DND-41 (cell line): ENCODE measurements at regions not wholly inside any gene's neighbourhood (a gene's known extent, or its start where the extent isn't known, plus 50 kb on each side); places are given as distances from the start of the nearest gene placed in this dataset.

Experiments
- ATAC-seq: fragments of 200-7000 bp; cut with Tn5 transposase; 3 replicates; pipeline ENCODE4 v1.9.1; 2021; ENCODE audit warnings: low read depth; ENCODE audit not compliant: insufficient read depth
- DNase-seq: peaks from one replicate; pipeline ENCODE4 v3.0.0-alpha.2; 2020
- H2AFZ ChIP-seq: 2 replicates; pipeline ENCODE4 v1.6.0; 2012; ENCODE audit warnings: low read depth, low read length
- H3K27ac ChIP-seq: 2 replicates; pipeline ENCODE4 v1.5.1; 2012; ENCODE audit warnings: low read length, inconsistent platforms
- H3K27me3 ChIP-seq: fragments of 200-600 bp; sonication (generic); 2 replicates; pipeline ENCODE4 v1.6.0; 2012; ENCODE audit warnings: low read length, mild to moderate bottlenecking, inconsistent platforms; ENCODE audit not compliant: insufficient read depth, poor library complexity
- H3K36me3 ChIP-seq: 2 replicates; pipeline ENCODE4 v1.5.1; 2012; ENCODE audit warnings: low read length, inconsistent platforms; ENCODE audit not compliant: insufficient read depth
- H3K4me1 ChIP-seq: 2 replicates; pipeline ENCODE4 v1.5.1; 2012; ENCODE audit warnings: mild to moderate bottlenecking, low read length; ENCODE audit not compliant: insufficient read depth
- H3K4me2 ChIP-seq: 2 replicates; pipeline ENCODE4 v1.6.0; 2012; ENCODE audit warnings: mild to moderate bottlenecking, moderate library complexity, low read length, inconsistent platforms; ENCODE audit not compliant: insufficient read depth
- H3K4me3 ChIP-seq, 2 experiments: fragments of 200-600 bp in 1 of 2; shearing (Covaris generic) in 1 of 2; 2 replicates each; pipeline ENCODE4 v1.5.1; 2012 to 2016; ENCODE audit warnings: inconsistent platforms in 2 of 2, low read length in 2 of 2, mild to moderate bottlenecking in 2 of 2, low read depth in 1 of 2, moderate library complexity in 1 of 2
- H3K79me2 ChIP-seq: 2 replicates; pipeline ENCODE4 v1.6.0; 2012; ENCODE audit warnings: low read length, inconsistent platforms; ENCODE audit not compliant: insufficient read depth
- H3K9ac ChIP-seq: 2 replicates; pipeline ENCODE4 v1.6.0; 2012; ENCODE audit warnings: low read depth, mild to moderate bottlenecking, inconsistent platforms, low read length, moderate library complexity
- H3K9me3 ChIP-seq: 2 replicates; pipeline ENCODE4 v1.5.1; 2012; ENCODE audit warnings: low read length, moderate library complexity, mild to moderate bottlenecking, inconsistent platforms; ENCODE audit not compliant: insufficient read depth, severe bottlenecking
- H4K20me1 ChIP-seq: 2 replicates; pipeline ENCODE4 v1.6.0; 2012; ENCODE audit warnings: low read length; ENCODE audit not compliant: insufficient read depth
- EZH2 ChIP-seq: IDR thresholded peaks from 3 replicates; pipeline ENCODE4 v1.6.1; 2012; ENCODE audit warnings: borderline replicate concordance, low read depth, mild to moderate bottlenecking, moderate library complexity, low read length, inconsistent platforms; ENCODE audit not compliant: severe bottlenecking
- TF ChIP-seq, protein P1 (sequence below): IDR thresholded peaks from 2 replicates; pipeline ENCODE4 v1.5.1; 2012; ENCODE audit warnings: borderline replicate concordance, low read length, moderate library complexity, mild to moderate bottlenecking; ENCODE audit not compliant: poor library complexity, severe bottlenecking; ENCODE audit errors: extremely low read depth

DNA sequence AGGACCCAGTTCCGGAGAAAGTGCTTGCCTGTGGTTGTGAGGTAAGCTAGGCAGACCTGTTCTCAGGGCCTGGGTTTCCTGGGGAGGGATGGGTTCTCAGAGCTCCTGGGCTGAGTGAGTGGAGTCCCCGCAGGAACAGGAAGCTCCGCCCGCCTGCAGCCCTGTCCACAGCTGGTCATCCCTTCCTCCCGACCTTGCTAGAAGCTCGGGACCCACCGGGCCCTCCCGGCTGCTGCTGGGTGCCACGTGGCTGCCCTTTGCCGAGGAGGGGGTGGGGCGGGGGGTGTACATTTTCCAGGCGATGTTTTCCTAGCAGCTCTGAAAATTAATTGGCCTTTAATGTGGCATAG lies 198.1 kb downstream of the C9orf50 start:
- no peak overlapping the region for H2AFZ ChIP-seq
- no peaks in the 10 kb centered on the region for H4K20me1 ChIP-seq
- H3K4me2 ChIP-seq, result no peak overlapping the region
- no peaks in the 10 kb centered on the region for H3K9me3 ChIP-seq
- no peak overlapping the region for H3K4me3 ChIP-seq
- H3K27ac ChIP-seq, result no peak overlapping the region
- ATAC-seq (no peak), DNase-seq (no peak)
- H3K4me1 ChIP-seq, result no peaks in the 10 kb centered on the region
- no peaks in the 10 kb centered on the region for H3K27me3 ChIP-seq
- no peak overlapping the region for H3K9ac ChIP-seq
- no peaks in the 10 kb centered on the region for H3K79me2 ChIP-seq
- H3K36me3 ChIP-seq, result no peaks in the 10 kb centered on the region
- TF ChIP-seq, protein P1, sequence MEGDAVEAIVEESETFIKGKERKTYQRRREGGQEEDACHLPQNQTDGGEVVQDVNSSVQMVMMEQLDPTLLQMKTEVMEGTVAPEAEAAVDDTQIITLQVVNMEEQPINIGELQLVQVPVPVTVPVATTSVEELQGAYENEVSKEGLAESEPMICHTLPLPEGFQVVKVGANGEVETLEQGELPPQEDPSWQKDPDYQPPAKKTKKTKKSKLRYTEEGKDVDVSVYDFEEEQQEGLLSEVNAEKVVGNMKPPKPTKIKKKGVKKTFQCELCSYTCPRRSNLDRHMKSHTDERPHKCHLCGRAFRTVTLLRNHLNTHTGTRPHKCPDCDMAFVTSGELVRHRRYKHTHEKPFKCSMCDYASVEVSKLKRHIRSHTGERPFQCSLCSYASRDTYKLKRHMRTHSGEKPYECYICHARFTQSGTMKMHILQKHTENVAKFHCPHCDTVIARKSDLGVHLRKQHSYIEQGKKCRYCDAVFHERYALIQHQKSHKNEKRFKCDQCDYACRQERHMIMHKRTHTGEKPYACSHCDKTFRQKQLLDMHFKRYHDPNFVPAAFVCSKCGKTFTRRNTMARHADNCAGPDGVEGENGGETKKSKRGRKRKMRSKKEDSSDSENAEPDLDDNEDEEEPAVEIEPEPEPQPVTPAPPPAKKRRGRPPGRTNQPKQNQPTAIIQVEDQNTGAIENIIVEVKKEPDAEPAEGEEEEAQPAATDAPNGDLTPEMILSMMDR, result no peak
- no peak for TF ChIP-seq EZH2

DNA sequence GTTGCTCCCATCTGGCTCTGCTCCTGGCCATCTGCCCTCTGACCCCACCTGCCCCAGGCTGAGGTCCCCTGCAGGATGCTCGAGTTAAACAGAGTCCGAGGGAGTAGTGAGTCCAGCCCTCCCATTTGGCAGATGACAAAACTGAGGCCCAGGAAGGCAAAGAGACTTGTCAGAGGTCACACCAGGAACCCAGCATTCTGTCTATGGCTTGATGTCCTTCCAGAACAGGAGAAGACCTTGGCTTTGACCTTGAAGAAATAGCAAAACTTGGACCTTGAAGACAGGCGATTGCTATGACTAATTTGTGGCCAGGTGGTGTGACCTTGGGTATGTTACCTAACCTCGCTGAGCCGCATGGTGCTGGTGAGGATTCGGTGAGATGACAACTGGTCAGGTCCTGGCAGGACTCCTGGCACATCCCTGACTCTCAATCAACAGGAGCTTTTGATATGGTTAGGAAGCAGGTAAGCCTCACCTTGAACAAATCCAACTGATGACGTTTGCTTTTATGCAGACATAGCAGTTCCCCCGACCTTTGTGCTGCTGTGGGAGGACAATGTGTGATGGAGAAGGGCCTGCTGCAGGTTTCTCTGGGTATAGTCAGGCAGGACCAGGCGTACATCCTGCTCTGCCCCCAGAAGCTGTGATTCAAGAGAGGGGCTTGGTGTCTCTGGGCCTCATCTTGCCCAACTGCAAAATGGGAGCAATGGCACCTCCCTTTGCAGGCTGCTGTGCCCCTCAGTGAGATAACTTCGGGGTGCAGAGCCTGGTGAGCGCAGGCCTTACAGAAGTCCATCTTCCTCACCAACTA lies 198.7 kb downstream of the C9orf50 start:
- no peak for ATAC-seq
- Histone ChIP-seq H2AFZ (no peak overlapping the region), H3K27me3 (no peaks in the 10 kb centered on the region), H3K79me2 (no peaks in the 10 kb centered on the region), H4K20me1 (no peaks in the 10 kb centered on the region), H3K27ac (no peak overlapping the region), H3K4me3 (no peak overlapping the region), H3K4me2 (no peak overlapping the region), H3K9ac (no peak overlapping the region), H3K36me3 (no peaks in the 10 kb centered on the region), H3K9me3 (no peaks in the 10 kb centered on the region), H3K4me1 (no peaks in the 10 kb centered on the region)
- TF ChIP-seq, protein P1, result no peak
- no peak for TF ChIP-seq EZH2
- DNase-seq, result no peak

DNA sequence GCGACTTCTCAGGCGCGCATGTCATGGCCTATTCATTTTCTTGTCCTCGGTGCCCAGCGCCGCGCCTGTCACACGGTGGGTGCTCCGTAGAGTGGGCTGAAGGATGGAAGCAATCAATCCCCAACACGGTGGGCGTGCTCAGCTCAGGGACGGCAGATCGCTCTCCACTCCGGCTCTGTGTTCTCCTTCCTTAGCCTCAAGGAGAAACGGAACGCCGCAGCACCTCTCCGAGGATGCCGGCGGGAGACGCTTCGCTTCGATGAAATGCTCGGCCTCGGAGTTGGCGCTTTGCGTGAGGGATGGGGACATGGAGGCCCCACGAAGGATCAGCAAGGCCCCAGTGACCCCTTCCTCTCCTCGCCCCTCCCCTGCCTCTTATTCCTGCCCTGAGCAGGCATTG lies 199.5 kb downstream of the C9orf50 start:
- DNase-seq (no peak), ATAC-seq (no peak)
- Histone ChIP-seq H3K9me3 (no peaks in the 10 kb centered on the region), H3K4me1 (no peaks in the 10 kb centered on the region), H3K9ac (no peak overlapping the region), H3K79me2 (no peaks in the 10 kb centered on the region), H4K20me1 (no peaks in the 10 kb centered on the region), H3K4me2 (no peak overlapping the region), H2AFZ (no peak overlapping the region), H3K27me3 (no peaks in the 10 kb centered on the region), H3K36me3 (no peaks in the 10 kb centered on the region), H3K4me3 (no peak overlapping the region), H3K27ac (no peak overlapping the region)
- TF ChIP-seq, protein P1, result no peak
- no peak for TF ChIP-seq EZH2

DNA sequence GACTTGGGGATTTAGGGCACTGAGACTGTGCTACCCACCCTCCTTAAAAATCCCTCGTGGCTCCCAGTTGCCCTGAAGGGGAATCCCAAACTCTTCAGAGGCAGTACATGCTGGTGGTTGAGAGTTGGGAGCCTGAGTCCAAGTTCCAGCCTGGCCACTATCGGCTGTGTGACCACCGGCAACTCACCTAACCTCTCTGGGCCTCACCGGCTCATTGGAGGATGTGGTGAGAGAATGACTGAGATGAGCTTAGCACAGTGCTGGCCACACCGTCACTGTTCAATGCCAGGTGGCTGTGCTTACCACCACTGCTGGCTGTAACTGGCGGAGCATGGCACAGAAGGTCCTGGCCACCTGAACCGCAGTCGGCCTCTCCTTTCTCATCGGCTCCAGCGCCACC lies 200.2 kb downstream of the C9orf50 start:
- H3K4me2 ChIP-seq, result no peak overlapping the region
- H3K79me2 ChIP-seq, result no peaks in the 10 kb centered on the region
- H4K20me1 ChIP-seq, result no peaks in the 10 kb centered on the region
- DNase-seq (no peak), ATAC-seq (no peak)
- H3K4me1 ChIP-seq, result no peaks in the 10 kb centered on the region
- no peak overlapping the region for H2AFZ ChIP-seq
- no peak overlapping the region for H3K9ac ChIP-seq
- H3K27me3 ChIP-seq, result no peaks in the 10 kb centered on the region
- H3K4me3 ChIP-seq, result no peak overlapping the region
- no peaks in the 10 kb centered on the region for H3K9me3 ChIP-seq
- no peaks in the 10 kb centered on the region for H3K36me3 ChIP-seq
- H3K27ac ChIP-seq, result no peak overlapping the region
- TF ChIP-seq, protein P1, result no peak
- no peak for TF ChIP-seq EZH2
